ENCODE measurements at regions not wholly inside any gene's neighbourhood (a gene's known extent, or its start where the extent isn't known, plus 50 kb on each side); places are given as distances from the start of the nearest gene placed in this dataset.

GRCh38 chr7:156459582-156459981, 181.0 kb upstream of the RNF32 start:
- TF ChIP-seq EZH2 (IDR thresholded peaks at IDR 0.05; ENCODE audit: low read length, missing control alignments) (no peak), CTCF (conservative IDR thresholded peaks at IDR 0.05 in 1 of 2, IDR thresholded peaks at IDR 0.05 in 1 of 2; ENCODE audit: low read depth in 1 of 2, low read length in 2 of 2) (no peak)
